Inflammatory macrophage treated with lipopolysaccharide for 4 hours (primary cell): ENCODE measurements at regions not wholly inside any gene's neighbourhood (a gene's known extent, or its start where the extent isn't known, plus 50 kb on each side); places are given as distances from the start of the nearest gene placed in this dataset.

Experiments used
- DNase-seq: peaks from one replicate; pipeline ENCODE4 v3.0.0-alpha.2; 2020

DNA sequence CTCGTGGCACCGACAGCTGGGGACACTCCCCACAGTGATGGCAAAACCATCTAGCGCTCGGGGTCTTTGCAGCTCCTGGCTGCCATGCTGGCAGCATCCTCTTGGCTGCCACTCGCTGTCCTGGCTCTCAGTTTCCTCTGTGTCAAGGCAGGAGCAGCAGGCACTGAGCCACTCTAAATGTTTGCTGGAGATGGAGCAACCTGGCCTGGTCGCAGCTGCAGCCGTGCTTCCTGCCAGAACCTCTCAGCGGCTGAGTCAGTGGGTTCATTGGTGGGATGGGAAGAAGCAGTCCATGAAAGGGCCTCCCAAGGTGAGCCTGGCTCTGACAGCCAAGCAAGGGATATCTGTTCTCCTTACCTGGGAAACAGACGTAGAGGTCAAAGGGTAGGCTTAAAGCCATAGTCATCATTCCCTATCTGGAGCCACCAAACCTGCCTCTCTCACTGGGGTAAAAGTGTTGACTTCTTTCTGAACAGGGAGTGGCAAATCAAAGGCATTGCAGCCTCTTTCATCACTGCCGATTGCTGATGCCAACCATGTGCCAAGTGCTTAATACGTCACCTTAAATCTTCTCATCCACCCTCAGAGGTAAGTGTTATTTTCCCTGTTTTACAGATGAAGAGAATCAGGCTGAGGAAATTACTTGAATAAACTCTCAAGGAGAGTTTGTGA lies 304.8 kb upstream of the ZNF462 start:
- no peak for DNase-seq

DNA sequence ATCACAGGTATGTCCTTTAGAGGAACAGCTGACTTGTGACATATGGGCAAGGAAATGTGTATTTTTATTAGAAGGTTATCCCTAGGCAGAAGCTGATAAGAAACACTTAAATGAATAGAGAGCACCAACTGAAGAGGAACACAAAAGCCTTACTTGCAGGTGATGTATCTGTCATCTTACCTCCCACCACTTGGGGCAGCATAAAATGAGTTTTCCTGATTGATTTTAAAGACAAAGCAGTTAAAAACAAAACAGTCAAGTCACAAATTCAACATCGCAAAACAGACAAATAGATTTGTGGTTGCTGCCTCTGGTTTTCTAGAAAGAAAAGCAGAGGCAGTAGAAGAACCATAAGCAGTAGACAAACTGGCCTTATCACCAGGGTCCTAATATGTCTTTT lies 302.4 kb upstream of the ZNF462 start:
- no peak for DNase-seq

- no peak for DNase-seq
Measured at GRCh38 chr9:106575823-106576222, 287.1 kb upstream of the ZNF462 start.

DNA sequence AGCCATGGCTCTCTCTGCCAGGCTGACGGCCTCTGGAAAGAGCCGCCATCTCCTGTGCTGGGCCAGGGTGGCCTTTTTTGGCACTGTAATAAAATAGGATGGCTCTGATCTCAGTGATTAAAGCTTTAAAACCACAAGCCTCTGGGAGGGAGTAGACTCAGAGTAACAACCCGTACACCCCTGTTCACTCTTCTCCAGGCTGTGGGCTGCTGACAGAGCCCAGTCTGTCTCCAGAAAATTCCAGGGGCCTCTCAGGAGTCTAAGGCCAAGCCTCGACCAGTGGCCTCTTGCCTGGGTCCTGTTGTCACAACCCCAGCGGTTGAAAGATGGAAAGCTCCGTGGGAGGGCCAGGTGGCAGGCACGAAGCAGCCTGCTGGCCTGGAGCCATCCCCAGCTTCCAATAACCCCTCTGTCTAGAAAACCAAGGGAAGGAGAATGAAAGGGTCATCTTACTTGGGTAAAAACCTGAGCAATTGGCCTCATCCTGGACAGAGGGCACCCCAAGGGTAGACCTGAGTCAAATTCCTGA lies 286.7 kb upstream of the ZNF462 start:
- no peak for DNase-seq

DNA sequence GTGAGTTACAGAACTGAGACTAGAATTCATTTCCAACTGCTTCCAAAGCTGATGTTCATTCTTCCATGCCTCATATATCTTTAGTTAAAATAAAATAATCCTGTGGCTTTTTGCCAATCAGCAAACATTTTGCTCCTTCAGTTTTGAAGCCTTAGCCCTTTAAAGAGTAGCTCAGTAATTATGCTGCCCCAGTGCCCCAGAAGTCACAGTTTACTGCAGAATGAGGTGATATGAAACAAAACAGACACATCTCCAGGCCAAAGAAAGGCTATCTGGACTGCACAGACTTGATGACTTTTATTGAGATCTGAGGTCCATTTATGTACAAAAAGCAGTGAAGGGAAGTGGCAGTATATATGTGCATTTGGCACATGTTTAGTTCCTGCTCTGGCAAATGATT lies 285.8 kb upstream of the ZNF462 start:
- DNase-seq: no peak

- no peak for DNase-seq
Measured at GRCh38 chr9:106580546-106580945, 282.4 kb upstream of the ZNF462 start.

GRCh38 chr9:106581973-106582372 lies 281.0 kb upstream of the ZNF462 start:
- DNase-seq: no peak

- DNase-seq: no peak
Measured at GRCh38 chr9:106583751-106584150, 279.2 kb upstream of the ZNF462 start.

DNA sequence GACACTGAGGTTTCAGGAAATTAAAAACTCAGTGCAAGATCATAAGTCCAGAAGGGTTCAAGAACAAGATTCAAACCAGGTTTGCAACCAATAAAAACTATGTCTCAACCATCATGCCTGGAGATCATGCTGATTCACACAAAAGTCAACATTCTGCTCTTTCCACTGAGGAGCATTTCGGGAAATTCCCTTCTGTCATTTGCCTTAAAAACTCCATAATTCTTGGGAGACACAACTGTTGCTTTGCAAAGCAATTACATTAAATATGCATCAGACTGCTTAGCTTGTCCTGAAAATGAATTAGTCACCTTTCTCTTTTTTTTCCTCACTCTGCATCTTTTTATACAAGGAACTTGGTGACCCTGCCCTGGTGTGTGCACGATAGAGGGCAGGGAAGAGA lies 275.9 kb upstream of the ZNF462 start:
- DNase-seq: no peak

- no peak for DNase-seq
Measured at GRCh38 chr9:106588626-106589025, 274.3 kb upstream of the ZNF462 start.

DNA sequence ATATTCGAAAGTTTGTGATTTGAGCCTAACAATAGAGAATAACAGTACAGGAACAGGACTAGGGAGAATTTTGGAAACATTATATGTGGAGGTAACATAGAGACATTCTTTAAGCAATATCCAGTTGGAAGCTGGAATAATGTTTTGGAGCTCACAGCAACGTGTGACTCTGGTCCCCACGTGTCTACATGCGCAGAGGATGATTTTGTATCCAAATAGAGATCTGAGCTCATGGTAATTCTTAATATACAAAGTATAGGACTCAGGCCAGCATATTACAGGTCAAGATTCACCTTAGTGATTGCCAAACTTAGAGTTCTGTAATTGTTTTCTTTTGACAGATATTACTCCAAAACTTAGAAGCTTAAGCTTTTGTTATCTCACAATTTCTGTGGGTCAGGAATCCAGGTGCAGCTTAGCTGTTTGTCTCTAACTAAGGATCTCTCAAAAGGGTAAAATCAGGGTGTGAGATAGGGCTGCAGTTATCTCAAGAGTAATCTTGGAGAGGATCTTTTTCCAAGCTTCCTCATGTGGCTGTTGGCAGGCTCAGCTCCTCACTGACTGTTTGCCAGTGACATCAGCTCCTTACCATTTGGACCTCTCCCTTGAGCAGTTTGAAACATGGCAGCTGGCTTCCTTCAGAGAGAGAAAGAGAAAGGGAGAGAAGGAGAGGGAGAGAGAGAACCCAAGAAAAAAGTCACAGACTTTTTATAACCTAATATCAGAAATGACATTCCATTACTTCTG lies 272.0 kb upstream of the ZNF462 start:
- no peak for DNase-seq

DNA sequence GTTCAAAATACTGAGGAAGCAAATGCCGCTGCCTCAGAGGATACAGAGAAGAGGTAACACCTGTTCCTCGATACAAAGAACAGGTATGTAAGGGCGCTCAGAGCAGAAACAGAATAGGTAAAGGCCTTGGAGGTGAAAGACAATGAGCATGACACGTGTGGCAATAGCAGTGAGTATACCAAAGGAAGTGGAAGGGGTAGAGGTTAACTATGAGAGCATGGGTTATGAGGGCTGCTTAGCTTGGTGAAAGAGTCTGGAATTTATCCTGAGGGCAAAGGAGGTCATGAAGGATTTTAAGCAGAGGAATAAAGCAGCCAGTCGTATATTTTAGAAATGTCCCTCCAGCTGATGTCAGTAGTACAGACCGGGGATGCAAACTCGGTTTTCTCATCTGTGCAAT lies 269.8 kb upstream of the ZNF462 start:
- no peak for DNase-seq

DNA sequence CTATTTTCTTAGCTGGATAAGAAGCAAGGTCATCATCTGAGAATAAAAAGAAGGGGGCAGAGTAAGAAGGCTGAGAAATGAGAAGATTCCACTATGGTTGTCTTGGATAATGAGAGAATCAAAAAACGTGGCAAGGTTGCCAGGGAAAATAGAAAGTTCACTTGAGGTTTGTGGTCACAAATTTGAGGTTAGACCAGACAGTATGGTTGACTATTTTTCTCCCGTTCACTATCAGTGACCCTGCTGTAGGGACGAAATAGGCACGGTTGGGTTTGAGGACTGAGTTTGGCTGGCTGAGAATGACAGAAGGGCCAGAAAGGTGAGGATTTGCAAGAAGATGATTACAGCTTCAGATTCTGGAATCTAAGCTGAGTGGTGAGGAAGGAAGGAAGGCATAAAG lies 266.0 kb upstream of the ZNF462 start:
- no peak for DNase-seq

DNA sequence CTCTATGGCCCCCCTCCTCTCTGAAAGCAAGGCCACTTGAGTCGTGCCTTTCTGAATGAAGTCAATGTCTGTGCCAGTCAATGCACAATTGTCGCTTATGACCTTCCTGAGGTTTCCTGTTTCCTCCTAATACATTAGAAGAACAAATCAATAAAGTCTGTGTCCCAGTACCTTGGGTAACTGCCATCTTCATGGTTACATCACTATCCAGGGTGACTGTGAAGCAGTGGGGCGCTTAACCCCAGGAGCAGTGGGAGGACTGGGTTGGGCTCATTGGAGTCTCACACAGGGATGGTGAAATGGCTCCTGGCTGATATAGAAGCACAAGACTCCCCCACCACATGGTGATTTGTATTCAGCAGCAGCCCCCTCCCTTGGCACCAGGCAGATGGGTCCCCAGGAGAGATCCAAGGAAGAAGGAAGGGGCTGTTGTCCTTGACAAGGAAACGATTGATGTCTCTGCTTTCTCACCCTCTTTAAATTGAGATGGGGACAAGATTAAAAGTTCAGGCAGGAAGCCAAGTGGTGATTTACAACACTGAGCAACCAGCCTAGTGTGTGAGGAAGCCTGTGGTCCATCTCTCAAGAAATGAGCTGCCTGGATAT lies 261.9 kb upstream of the ZNF462 start:
- no peak for DNase-seq

DNA sequence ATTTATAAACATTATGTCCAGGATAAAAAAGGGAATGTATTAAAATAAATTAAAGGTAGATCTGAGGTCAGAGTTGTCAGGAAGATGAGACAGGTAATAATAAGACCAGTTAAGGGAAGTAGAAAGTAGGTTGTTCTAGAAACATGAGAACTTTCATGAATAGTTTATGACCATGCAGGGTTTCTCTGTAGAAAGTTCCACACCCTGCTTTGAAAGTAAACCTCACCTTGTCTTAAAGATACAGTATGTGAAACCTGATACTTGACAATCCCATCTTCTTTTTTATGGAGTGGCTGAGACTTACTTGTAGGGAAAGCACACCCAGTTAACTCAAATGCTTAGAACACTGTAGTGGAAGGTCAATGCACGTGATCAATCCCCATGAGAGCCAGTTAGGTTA lies 260.6 kb upstream of the ZNF462 start:
- no peak for DNase-seq

GRCh38 chr9:106613250-106613737 lies 249.7 kb upstream of the ZNF462 start:
- no peak for DNase-seq

DNA sequence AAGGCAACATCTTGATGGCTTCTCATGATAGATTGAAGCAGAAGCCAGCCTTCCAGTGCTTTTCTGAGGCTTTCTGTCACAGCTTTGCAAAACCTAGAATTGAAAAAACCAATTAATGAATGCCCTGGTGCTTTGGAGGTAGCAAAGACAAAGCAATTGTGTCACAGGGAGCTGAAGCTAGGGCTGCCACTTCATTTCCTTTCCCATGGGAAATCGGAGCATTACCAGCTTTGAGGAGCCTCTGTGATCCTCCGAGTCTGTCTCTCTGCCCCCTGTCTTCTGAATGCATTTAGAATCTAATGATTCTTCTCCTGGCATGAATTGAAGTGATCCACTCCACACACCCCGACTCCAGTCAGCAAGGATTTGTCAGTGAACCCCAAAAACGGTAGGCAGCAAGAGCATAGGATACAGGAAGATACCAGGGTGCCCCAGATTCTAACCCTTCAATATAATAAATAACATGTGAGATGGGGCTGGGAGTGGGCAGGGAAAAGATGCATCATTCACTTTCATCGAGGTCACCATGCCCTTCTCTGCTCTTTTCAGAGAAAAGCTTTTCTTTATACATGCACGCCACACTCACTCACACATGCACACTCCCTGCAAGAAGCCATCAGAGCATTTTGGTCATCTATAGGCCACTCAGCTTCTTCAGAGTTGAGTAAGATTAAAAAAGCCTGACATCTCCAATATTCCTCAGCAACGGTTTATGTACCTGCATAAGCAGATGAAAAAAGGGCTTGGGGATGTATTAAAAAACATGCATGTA lies 247.7 kb upstream of the ZNF462 start:
- DNase-seq: no peak

- no peak for DNase-seq
Measured at GRCh38 chr9:106616026-106616425, 246.9 kb upstream of the ZNF462 start.

- DNase-seq: no peak
Measured at GRCh38 chr9:106616851-106617345, 246.1 kb upstream of the ZNF462 start.

- no peak for DNase-seq
Measured at GRCh38 chr9:106619211-106619610, 243.8 kb upstream of the ZNF462 start.

DNA sequence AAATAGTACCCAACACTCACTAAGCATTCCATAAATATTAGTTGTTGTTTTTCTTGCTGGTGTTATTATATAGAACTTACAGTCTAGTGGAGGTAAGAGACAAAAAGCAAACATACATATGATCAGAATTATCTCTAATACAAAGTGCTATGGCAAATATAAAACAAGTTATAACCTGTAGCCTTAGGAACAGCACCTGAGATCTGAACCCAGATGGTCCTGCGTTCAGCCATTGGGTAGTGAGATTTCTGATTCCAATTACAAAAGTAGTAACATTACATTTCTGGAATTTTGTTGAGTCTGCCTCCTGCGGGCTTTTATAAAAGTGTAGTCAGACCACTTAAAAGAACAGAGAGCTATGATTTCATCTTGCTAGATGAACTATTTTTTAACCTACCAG lies 242.9 kb upstream of the ZNF462 start:
- DNase-seq: no peak

- no peak for DNase-seq
Measured at GRCh38 chr9:106620866-106621265, 242.1 kb upstream of the ZNF462 start.
